CD4-positive, alpha-beta memory T cell (primary cell): ENCODE measurements at regions not wholly inside any gene's neighbourhood (a gene's known extent, or its start where the extent isn't known, plus 50 kb on each side); places are given as distances from the start of the nearest gene placed in this dataset.

ENCODE experiments used
- CTCF ChIA-PET: fragments of 350-600 bp; sonication (Branson Sonifier 250); formaldehyde crosslinking; loops from one replicate; lab custom pipeline; 2021; ENCODE audit warnings: inconsistent platforms; ENCODE audit not compliant: partially characterized antibody; lab: Charles Lee
- POLR2A ChIA-PET: fragments of 350-600 bp; sonication (Branson Sonifier 250); formaldehyde crosslinking; loops from one replicate; lab custom pipeline; 2021; ENCODE audit not compliant: partially characterized antibody; lab: Charles Lee
- DNase-seq, 5 donors: peaks; one replicate each; pipeline versions ENCODE4 v3.0.0 to v3.0.0-alpha.2; 2020 to 2022; ENCODE audit warnings: mixed read lengths in 1 of 5
- H3K27ac ChIP-seq: one replicate; pipeline ENCODE4 v1.7.0; 2013; ENCODE audit warnings: low read depth, low read length
- H3K27me3 ChIP-seq: 2 replicates; pipeline ENCODE4 v1.7.0; 2013; ENCODE audit warnings: mild to moderate bottlenecking, low read length, moderate library complexity; ENCODE audit not compliant: insufficient read depth
- H3K36me3 ChIP-seq: 2 replicates; pipeline ENCODE4 v1.7.0; 2013; ENCODE audit warnings: mild to moderate bottlenecking, low read length, moderate library complexity; ENCODE audit not compliant: insufficient read depth
- H3K4me1 ChIP-seq: 2 replicates; pipeline ENCODE4 v1.7.0; 2013; ENCODE audit warnings: mild to moderate bottlenecking, low read length, moderate library complexity; ENCODE audit not compliant: insufficient read depth
- H3K4me3 ChIP-seq, 2 donors: one replicate each; pipeline ENCODE4 v1.7.0; 2013; ENCODE audit warnings: low read length in 2 of 2, mild to moderate bottlenecking in 1 of 2
- H3K9me3 ChIP-seq, 2 donors: one replicate each; pipeline ENCODE4 v1.7.0; 2013; ENCODE audit warnings: low read length in 2 of 2, control low read depth in 1 of 2; ENCODE audit not compliant: control insufficient read depth in 1 of 2
- H3K27ac Mint-ChIP-seq, 7 donors: one replicate each; pipeline ENCODE4 v1.8.0; 2020 to 2021; ENCODE audit warnings: mixed read lengths in 7 of 7, mild to moderate bottlenecking in 6 of 7, inconsistent platforms in 3 of 7, moderate library complexity in 3 of 7
- H3K27me3 Mint-ChIP-seq, 2 donors: one replicate each; pipeline ENCODE4 v1.8.0; 2020 to 2021; ENCODE audit warnings: mixed read lengths in 2 of 2
- H3K36me3 Mint-ChIP-seq, 2 donors: one replicate each; pipeline ENCODE4 v1.8.0; 2020 to 2021; ENCODE audit warnings: mixed read lengths in 2 of 2, inconsistent platforms in 1 of 2, mild to moderate bottlenecking in 1 of 2
- H3K4me1 Mint-ChIP-seq, 4 donors: one replicate each; pipeline ENCODE4 v1.8.0; 2020 to 2021; ENCODE audit warnings: mixed read lengths in 4 of 4, mild to moderate bottlenecking in 1 of 4
- H3K4me3 Mint-ChIP-seq, 8 donors: one replicate each; pipeline ENCODE4 v1.8.0; 2020 to 2021; ENCODE audit warnings: mixed read lengths in 8 of 8, mild to moderate bottlenecking in 7 of 8, moderate library complexity in 6 of 8, inconsistent platforms in 3 of 8
- H3K9me3 Mint-ChIP-seq, 8 donors: one replicate each; pipeline ENCODE4 v1.8.0; 2020 to 2021; ENCODE audit warnings: mixed read lengths in 8 of 8, mild to moderate bottlenecking in 5 of 8, inconsistent platforms in 3 of 8, moderate library complexity in 1 of 8
- intact Hi-C: fragments of 100-400 bp; cut with micrococcal nuclease; formaldehyde crosslinking; loops from one replicate; pipeline ENCODE4 v1.15.1; 2023

DNA sequence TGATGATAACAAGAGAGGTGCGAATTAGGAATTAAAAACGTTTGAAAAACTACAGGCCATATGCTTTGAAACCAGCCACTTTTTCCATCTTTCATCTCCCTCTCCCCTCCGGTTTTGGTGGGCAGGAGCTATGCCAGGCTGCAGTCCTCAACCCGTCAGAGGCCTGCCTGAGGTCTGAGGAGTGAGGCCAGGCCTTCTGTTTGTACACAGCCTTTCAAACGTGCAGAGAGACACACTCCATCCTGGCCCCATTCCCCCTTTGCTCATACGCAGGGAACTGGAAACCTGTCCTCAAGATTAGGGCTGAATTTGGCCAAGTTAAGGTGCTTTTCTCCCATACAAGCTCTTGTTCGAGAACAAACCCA lies 74.5 kb downstream of the ZIC5 start:
- Histone ChIP-seq H3K27ac (no peak overlapping the region), H3K27me3 (peaks cover 19% of the 10 kb centered on the region), H3K36me3 (no peaks in the 10 kb centered on the region), H3K9me3 (no peaks in the 10 kb centered on the region), H3K4me1 (no peaks in the 10 kb centered on the region), H3K4me3 (no peak overlapping the region)
- Mint-ChIP-seq H3K4me3 (peak overlapping the region in 7 of 8 donors; percentile 23 to 65 (median 57)), H3K27me3 (peaks cover 41 to 46% of the 10 kb centered on the region in 2 donors), H3K4me1 (peaks cover 11 to 31% (median 16%) of the 10 kb centered on the region in 4 donors), H3K27ac (no peak overlapping the region), H3K36me3 (no peaks in the 10 kb centered on the region), H3K9me3 (no peaks in the 10 kb centered on the region)
- ChIA-PET CTCF (no interaction called here), POLR2A (no interaction called here)
- DNase-seq, result no peak
- intact Hi-C loops, result no loop called here

DNA sequence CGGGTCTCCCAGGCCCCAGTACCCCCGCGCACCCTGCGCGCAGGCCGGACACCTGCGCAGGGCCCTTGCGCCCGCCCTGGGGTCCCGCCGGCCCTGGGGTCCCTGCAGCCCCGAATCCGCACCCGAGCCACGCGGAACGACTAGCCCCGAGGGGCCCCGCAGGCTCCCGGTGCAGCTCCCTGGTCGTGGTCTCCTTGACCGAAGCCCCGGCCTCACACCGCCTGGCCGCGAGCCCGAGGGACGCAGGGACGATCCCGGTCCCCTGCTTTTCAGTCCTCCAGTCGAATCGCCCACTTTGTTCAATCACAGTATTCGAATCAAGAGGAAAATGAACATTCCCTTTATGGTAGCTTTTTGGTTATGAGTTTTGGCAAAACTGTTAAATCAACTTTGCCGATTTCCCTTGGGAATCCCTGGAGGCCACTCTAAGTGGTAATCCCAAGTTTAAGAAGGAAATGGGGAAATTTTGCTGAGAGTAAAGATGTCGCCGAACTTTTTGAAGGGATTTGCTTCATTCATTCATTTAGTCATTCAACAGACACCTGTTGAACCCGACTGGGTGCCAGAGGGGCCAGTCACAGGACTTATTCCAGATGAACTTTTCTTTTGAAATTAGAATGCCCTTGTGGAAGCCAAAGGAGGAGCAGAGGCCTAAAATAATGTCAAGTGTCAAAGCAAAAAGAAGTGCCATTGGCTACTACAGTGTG lies 75.0 kb downstream of the ZIC5 start:
- Histone ChIP-seq H3K36me3 (no peaks in the 10 kb centered on the region), H3K27me3 (peaks cover 19% of the 10 kb centered on the region), H3K9me3 (no peaks in the 10 kb centered on the region), H3K27ac (no peak overlapping the region), H3K4me3 (no peak overlapping the region), H3K4me1 (no peaks in the 10 kb centered on the region)
- ChIA-PET POLR2A (no interaction called here), CTCF (no interaction called here)
- peaks cover 41 to 46% of the 10 kb centered on the region in 2 donors for H3K27me3 Mint-ChIP-seq
- no peaks in the 10 kb centered on the region for H3K9me3 Mint-ChIP-seq
- no peaks in the 10 kb centered on the region for H3K36me3 Mint-ChIP-seq
- no peak for DNase-seq
- peaks cover 11 to 32% (median 16%) of the 10 kb centered on the region in 4 donors for H3K4me1 Mint-ChIP-seq
- H3K4me3 Mint-ChIP-seq, result peak overlapping the region; percentile 23 to 65 (median 59)
- intact Hi-C loops, result no loop called here
- H3K27ac Mint-ChIP-seq, result no peak overlapping the region

DNA sequence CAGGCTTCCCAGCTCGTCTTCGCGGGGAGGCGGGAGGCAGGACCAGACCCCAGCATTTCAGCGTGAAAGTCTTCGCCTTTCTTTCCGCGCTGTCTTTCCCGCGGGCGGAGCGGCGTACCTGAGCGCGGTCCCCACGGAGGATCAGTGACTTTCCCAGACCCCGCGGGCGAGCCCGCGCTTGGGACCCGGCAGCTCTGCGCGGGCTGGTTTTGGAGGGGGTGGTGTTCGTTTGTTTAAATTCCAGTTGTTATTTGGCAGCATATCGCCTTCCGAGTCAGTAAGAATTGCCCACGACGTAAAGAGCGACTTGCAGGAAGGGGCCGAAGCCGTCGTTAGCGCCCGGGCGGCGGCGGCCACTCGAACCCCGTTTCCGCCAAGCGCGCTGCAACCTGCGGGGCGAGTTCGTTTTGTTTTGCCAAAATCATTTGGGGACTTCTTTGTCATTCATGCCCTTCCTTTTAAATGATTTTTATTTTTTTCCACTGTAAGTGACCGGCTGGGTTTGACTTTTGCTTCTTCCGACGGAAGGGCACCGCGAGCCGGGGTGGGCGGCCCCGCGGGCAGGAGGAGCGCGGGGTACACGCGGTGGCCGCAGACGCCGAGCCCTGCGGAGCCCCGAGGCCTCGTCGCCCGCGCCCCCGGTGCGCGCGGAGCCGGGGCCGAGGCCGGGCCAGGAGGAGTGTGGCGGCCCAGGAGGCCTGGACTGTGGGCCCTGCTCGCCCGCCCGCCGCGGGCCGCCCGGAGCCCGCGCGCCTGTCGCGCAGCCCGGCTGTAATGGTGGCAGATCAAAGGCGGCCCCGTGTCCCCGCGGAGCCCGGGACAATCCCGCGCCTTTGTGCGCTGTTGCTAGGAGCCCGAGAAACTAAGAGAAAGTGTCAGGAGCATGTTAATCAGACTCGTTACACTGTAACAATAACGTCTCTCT lies 75.9 kb downstream of the ZIC5 start:
- Histone ChIP-seq H3K9me3 (no peaks in the 10 kb centered on the region), H3K36me3 (no peaks in the 10 kb centered on the region), H3K4me3 (peak overlapping the region; percentile 2 to 53), H3K27ac (no peak overlapping the region), H3K4me1 (no peaks in the 10 kb centered on the region), H3K27me3 (peaks cover 19% of the 10 kb centered on the region)
- H3K9me3 Mint-ChIP-seq, result no peaks in the 10 kb centered on the region
- CTCF ChIA-PET, result interaction anchor here (1.1 kb wide), 1 partner anchor 239 kb away, joined by 4 read pairs; no protein-coding TSS in a partner anchor
- POLR2A ChIA-PET, result interaction anchor here (1.2 kb wide), 1 partner anchor 238 kb away, joined by 3 read pairs; no protein-coding TSS in a partner anchor
- H3K4me1 Mint-ChIP-seq, result peaks cover 9 to 32% (median 16%) of the 10 kb centered on the region in 4 donors
- peak in 4 of 5 donors; percentile 17 to 22 (median 19) for DNase-seq
- H3K4me3 Mint-ChIP-seq, result peak overlapping the region; percentile 81 to 95 (median 84)
- peak overlapping the region in 2 of 7 donors; percentile 35 to 80 for H3K27ac Mint-ChIP-seq
- H3K27me3 Mint-ChIP-seq, result peaks cover 41 to 45% of the 10 kb centered on the region in 2 donors
- H3K36me3 Mint-ChIP-seq, result no peaks in the 10 kb centered on the region
- intact Hi-C loops, result no loop called here

DNA sequence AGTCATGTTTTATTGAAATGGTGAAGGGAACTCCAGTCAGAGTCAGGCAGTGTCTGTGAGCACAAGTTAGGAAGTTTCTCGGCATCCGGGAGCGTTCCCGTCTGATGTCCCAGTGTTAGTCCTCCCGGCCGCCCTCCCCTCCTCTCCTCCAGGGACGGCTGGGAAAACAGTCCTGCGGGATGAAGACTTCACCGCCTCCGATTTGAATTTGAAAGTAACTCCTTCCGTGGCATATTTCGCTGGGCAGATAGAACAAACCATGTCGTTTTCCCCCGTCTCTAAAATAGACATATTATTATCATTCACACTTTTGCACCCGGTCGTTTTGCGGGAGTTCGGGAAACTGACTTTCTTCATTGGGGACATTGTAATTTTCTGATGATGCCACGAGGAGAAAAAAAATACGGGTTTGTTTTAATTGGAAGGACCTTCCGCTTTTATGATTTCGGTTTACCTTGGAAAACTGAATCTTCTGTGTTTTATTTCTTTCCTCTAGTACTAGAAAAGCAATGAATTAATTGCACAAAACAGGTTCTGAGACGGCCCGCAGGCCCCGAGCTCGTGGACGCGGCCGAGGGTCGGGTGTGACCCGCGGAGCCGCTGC lies 76.6 kb downstream of the ZIC5 start:
- no peaks in the 10 kb centered on the region for H3K9me3 ChIP-seq
- no peaks in the 10 kb centered on the region for H3K36me3 ChIP-seq
- H3K4me1 ChIP-seq, result no peaks in the 10 kb centered on the region
- Mint-ChIP-seq H3K27me3 (peaks cover 35 to 41% of the 10 kb centered on the region in 2 donors), H3K4me3 (peak overlapping the region; percentile 81 to 95 (median 84)), H3K9me3 (no peaks in the 10 kb centered on the region), H3K4me1 (peaks cover 8 to 26% (median 15%) of the 10 kb centered on the region in 4 donors), H3K27ac (peak overlapping the region in 2 of 7 donors; percentile 1 to 13), H3K36me3 (no peaks in the 10 kb centered on the region)
- H3K27ac ChIP-seq, result no peak overlapping the region
- H3K27me3 ChIP-seq, result peaks cover 19% of the 10 kb centered on the region
- DNase-seq, result no peak
- peak overlapping the region; percentile 2 to 53 for H3K4me3 ChIP-seq
- ChIA-PET CTCF (interaction anchor here (1.1 kb wide), 1 partner anchor 239 kb away, joined by 4 read pairs; no protein-coding TSS in a partner anchor), POLR2A (interaction anchor here (1.2 kb wide), 1 partner anchor 237 kb away, joined by 3 read pairs; no protein-coding TSS in a partner anchor)
- intact Hi-C loops, result no loop called here

DNA sequence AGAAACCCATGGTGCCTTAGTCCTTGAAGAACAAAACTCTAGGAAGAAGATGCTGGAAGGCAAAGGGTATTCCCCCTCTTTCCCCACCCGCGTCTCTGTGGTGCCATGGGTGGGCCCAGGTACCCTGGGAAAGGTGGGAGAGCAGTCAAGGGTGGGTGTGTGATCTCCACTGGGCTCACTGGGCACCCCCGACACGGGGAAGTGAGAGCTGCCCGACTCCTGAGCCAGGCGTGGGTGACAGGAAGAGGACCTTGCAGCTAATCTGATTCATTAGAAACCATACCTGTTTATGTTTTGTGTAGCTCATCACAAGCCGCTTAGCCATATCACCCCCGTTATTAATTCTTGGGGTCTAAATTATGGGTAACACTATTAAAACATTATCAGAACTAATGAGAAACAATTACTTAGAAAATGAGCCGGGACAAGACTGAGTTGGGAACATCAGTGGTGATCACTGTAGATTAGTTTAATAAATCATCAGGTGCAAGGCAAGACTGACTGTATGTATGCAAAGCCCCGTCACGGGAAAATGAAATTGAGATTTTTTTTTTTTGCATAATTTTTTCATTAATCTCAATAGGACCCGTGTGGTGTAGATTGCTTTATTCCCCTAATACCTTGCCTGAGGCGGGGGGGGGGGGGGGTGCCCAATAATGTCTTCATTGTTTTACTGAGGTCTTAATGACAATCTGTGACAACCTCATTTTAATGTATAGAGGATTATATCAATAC lies 77.3 kb downstream of the ZIC5 start:
- intact Hi-C loops, result no loop called here

DNA sequence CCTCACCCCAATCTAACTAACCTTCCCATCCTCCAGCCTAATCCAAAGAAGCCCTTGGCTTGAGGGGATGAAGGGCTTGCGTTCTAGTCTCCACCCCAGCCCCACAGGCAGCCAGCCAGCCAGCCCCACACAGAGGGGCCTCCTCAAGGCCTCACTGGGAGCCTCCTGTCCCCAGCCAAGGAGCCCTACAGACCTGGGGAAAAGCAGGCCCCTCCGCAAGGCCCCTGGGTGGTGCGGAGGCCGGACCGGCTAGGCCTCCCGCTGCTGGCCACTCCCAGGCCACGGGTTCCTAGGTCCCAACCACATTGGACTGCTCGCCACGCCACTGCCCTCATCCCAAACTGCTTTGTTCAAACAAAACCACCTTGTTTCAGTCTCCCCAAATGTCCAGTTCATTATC lies 78.0 kb downstream of the ZIC5 start:
- Histone ChIP-seq H3K4me3 (no peak overlapping the region), H3K36me3 (no peaks in the 10 kb centered on the region), H3K4me1 (no peaks in the 10 kb centered on the region), H3K27me3 (peaks cover 19% of the 10 kb centered on the region), H3K27ac (no peak overlapping the region), H3K9me3 (no peaks in the 10 kb centered on the region)
- Mint-ChIP-seq H3K36me3 (no peaks in the 10 kb centered on the region), H3K4me1 (peaks cover 8 to 26% (median 15%) of the 10 kb centered on the region in 4 donors), H3K9me3 (no peaks in the 10 kb centered on the region), H3K27me3 (peaks cover 27 to 35% of the 10 kb centered on the region in 2 donors), H3K27ac (peak overlapping the region in 1 of 7 donors; percentile 17), H3K4me3 (no peak overlapping the region)
- ChIA-PET POLR2A (no interaction called here), CTCF (interaction anchor here (0.5 to 0.6 kb wide), 2 partner anchors 17 to 53 kb away, joined by 3 to 4 read pairs; no protein-coding TSS in a partner anchor)
- no peak for DNase-seq
- intact Hi-C loops, result no loop called here

More for the DNA sequence above, 77.3 kb downstream of the ZIC5 start:
- H3K4me1 ChIP-seq, result no peaks in the 10 kb centered on the region
- no peak for DNase-seq
- ChIA-PET CTCF (interaction anchor here (0.5 kb wide), 1 partner anchor 18 kb away, joined by 4 read pairs; no protein-coding TSS in a partner anchor), POLR2A (no interaction called here)
- Mint-ChIP-seq H3K27ac (peak overlapping the region in 1 of 7 donors; percentile 17), H3K4me3 (peak overlapping the region; percentile 81 to 95 (median 84)), H3K4me1 (peaks cover 8 to 26% (median 15%) of the 10 kb centered on the region in 4 donors), H3K36me3 (no peaks in the 10 kb centered on the region), H3K9me3 (no peaks in the 10 kb centered on the region), H3K27me3 (peaks cover 34 to 39% of the 10 kb centered on the region in 2 donors)
- no peak overlapping the region for H3K27ac ChIP-seq
- H3K4me3 ChIP-seq, result peak overlapping the region in 1 of 2 donors; percentile 53
- peaks cover 19% of the 10 kb centered on the region for H3K27me3 ChIP-seq
- no peaks in the 10 kb centered on the region for H3K9me3 ChIP-seq
- no peaks in the 10 kb centered on the region for H3K36me3 ChIP-seq
